ENCODE measurements at regions not wholly inside any gene's neighbourhood (a gene's known extent, or its start where the extent isn't known, plus 50 kb on each side); places are given as distances from the start of the nearest gene placed in this dataset.

DNA sequence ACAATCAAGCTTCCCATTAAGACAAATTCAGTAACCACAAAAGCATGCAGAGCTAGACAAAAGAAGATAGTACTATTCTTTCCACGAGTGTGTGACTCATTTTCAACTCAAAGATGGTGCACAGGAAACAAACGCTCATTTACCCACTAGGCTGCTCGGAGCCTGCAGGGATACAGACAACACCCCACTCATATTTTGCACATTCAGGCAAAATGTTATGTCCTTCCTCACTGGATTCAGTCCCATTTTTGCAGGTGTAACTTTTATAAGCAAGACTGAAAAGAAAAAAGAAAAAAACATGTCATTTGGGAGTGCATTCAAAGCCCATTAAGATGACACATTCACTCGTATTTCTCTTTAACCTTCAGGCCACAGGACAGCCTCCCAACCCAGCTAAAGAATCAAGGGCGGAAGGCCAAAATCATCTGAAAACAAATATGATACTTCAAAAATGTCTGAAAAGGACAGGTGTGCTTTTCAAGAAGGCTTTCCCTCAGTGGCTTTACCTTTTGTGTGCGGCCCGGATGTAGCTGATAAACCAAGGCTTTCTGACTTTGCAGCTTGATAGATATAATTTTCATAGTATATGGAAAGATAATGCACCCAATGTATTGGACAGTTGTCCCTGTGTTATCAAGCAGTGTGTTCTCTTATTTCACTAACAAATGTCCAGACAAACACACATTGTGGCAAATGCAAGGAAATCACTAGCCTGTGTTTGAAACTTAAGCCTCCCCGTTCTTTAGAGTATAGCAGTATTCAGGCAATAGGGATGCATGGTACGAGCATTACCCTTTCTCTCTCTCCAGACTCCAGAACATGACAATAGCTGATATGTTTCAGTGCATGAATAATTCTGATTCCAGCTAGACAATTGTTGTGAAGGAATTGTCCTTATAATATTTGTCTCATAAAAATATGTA, 147.8 kb upstream of the KRR1 start:
- no peak overlapping the region for H3K27ac ChIP-seq (ENCODE audit: low read depth)
- H3K36me3 Mint-ChIP-seq (ENCODE audit: low read depth): no peaks in the 10 kb centered on the region
- no peak overlapping the region for H3K4me2 ChIP-seq
- H3F3A ChIP-seq (replicated peaks; ENCODE audit: low read depth): no peaks in the 10 kb centered on the region
- no peak overlapping the region for H3K4me3 Mint-ChIP-seq
- no peak for DNase-seq (ENCODE audit: low spot score)
- H3K9me3 Mint-ChIP-seq: no peaks in the 10 kb centered on the region
- H3K4me1 ChIP-seq (ENCODE audit: insufficient read depth): no peaks in the 10 kb centered on the region
- no peaks in the 10 kb centered on the region for H3K27me3 ChIP-seq (ENCODE audit: insufficient read depth)
- no peak overlapping the region for H3K4me3 ChIP-seq
- H3K27me3 Mint-ChIP-seq (ENCODE audit: insufficient read depth, low read depth, poor library complexity): peaks cover 4% of the 10 kb centered on the region
- no peaks in the 10 kb centered on the region for H3K36me3 ChIP-seq (ENCODE audit: insufficient read depth)
- H3K9me2 ChIP-seq (ENCODE audit: insufficient read depth): 0 out of 2 replicates have a peak, but pooled peaks cover 3% of the 10 kb centered on the region
- no peak overlapping the region for H3K27ac Mint-ChIP-seq
- TF ChIP-seq EZH2 (IDR thresholded peaks at IDR 0.05; ENCODE audit: low read depth, unreplicated experiment): no peak
- no peak for TF ChIP-seq STAT1 (IDR thresholded peaks at IDR 0.05; ENCODE audit: unreplicated experiment)
- TF ChIP-seq ZNF114 (CRISPR knock-in tag; IDR thresholded peaks at IDR 0.05): no peak
- ATAC-seq: no peak
- H2AFZ ChIP-seq: peak overlapping the region; percentile 19; the same call in 1 of the 2 replicates
- H3K79me2 ChIP-seq (replicated peaks; ENCODE audit: insufficient read depth): no peaks in the 10 kb centered on the region
- H4K20me1 ChIP-seq (replicated peaks; ENCODE audit: insufficient read depth): no peaks in the 10 kb centered on the region
- peaks cover 2% of the 10 kb centered on the region; the same call in 1 of the 3 replicates for H3K4me1 Mint-ChIP-seq

- Histone ChIP-seq H3K4me3 (no peak overlapping the region), H3K9me2 (ENCODE audit: insufficient read depth) (0 out of 2 replicates have a peak, but pooled peaks cover 3% of the 10 kb centered on the region), H3K27me3 (ENCODE audit: insufficient read depth) (no peaks in the 10 kb centered on the region), H4K20me1 (replicated peaks; ENCODE audit: insufficient read depth) (no peaks in the 10 kb centered on the region), H3K4me1 (ENCODE audit: insufficient read depth) (no peaks in the 10 kb centered on the region), H3K4me2 (no peak overlapping the region), H3K27ac (ENCODE audit: low read depth) (no peak overlapping the region), H2AFZ (no peak overlapping the region), H3K36me3 (ENCODE audit: insufficient read depth) (no peaks in the 10 kb centered on the region), H3K79me2 (replicated peaks; ENCODE audit: insufficient read depth) (no peaks in the 10 kb centered on the region), H3F3A (replicated peaks; ENCODE audit: low read depth) (no peaks in the 10 kb centered on the region)
- no peak for ATAC-seq
- no peaks in the 10 kb centered on the region for H3K36me3 Mint-ChIP-seq (ENCODE audit: low read depth)
- no peaks in the 10 kb centered on the region for H3K9me3 Mint-ChIP-seq
- DNase-seq (ENCODE audit: low spot score): no peak
- H3K27me3 Mint-ChIP-seq (ENCODE audit: insufficient read depth, low read depth, poor library complexity): peaks cover 4% of the 10 kb centered on the region
- H3K4me1 Mint-ChIP-seq: peaks cover 2% of the 10 kb centered on the region; the same call in 1 of the 3 replicates
- H3K4me3 Mint-ChIP-seq: no peak overlapping the region
- no peak overlapping the region for H3K27ac Mint-ChIP-seq
- TF ChIP-seq ZNF331 (CRISPR knock-in tag; IDR thresholded peaks at IDR 0.05; ENCODE audit: low read depth): no peak
- no peak for TF ChIP-seq POLR2AphosphoS5 (IDR thresholded peaks at IDR 0.05; ENCODE audit: low read depth)
- no peak for TF ChIP-seq STAT1 (IDR thresholded peaks at IDR 0.05; ENCODE audit: unreplicated experiment)
- TF ChIP-seq EZH2phosphoT487 (IDR thresholded peaks at IDR 0.05; ENCODE audit: unreplicated experiment): no peak
- TF ChIP-seq CREB1 (CRISPR knock-in tag; IDR thresholded peaks at IDR 0.05; ENCODE audit: low read depth): no peak
- no peak for TF ChIP-seq REST (IDR thresholded peaks at IDR 0.05; ENCODE audit: unreplicated experiment)
- TF ChIP-seq ZNF114 (CRISPR knock-in tag; IDR thresholded peaks at IDR 0.05): no peak
- no peak for TF ChIP-seq JUNB (IDR thresholded peaks at IDR 0.05; ENCODE audit: unreplicated experiment)
- TF ChIP-seq NANOG (IDR thresholded peaks at IDR 0.05; ENCODE audit: borderline replicate concordance): no peak
- no peak for TF ChIP-seq ZNF462 (CRISPR knock-in tag; IDR thresholded peaks at IDR 0.05)
Observed at GRCh38 chr12:75658286-75658685, 146.9 kb upstream of the KRR1 start.

Data from GM23338 (cell line).